ENCODE measurements at regions not wholly inside any gene's neighbourhood (a gene's known extent, or its start where the extent isn't known, plus 50 kb on each side); places are given as distances from the start of the nearest gene placed in this dataset.

DNA sequence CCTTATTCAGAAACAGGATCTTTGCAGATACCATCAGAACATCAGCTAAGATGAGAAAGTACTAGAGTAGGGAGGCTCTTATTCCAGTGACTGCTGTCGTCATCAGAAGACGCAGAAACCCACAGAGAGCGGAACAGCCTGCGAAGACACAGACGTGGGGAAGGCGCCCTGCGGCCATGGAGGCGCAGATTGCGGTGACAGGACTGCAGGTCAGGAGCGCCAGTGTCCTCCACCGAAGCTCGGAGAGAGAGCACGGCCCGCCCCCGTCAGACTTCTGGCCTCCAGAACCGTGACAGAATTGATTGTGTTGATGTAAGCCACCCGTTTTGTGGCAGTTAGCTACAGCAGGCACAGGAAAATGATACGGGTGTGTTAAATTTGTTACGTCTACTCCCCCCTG lies 275.5 kb downstream of the EFNB2 start:
- TF ChIP-seq SUZ12 (IDR thresholded peaks at IDR 0.05; ENCODE audit: extremely low read depth, insufficient read depth, insufficient read length) = no peak
- TF ChIP-seq YY1 (IDR thresholded peaks at IDR 0.05; ENCODE audit: insufficient read depth, insufficient read length) = no peak
- TF ChIP-seq ZNF274 (IDR thresholded peaks at IDR 0.05; ENCODE audit: low read depth, low read length) = no peak
